SK-N-MC (cell line): ENCODE measurements at regions not wholly inside any gene's neighbourhood (a gene's known extent, or its start where the extent isn't known, plus 50 kb on each side); places are given as distances from the start of the nearest gene placed in this dataset.

Experiments
- EZH2 ChIP-seq: fragments of 200-600 bp; sonication (generic); IDR thresholded peaks from one replicate; pipeline ENCODE4 v1.6.1; 2017; ENCODE audit warnings: antibody characterized with exemption
- POLR2AphosphoS5 ChIP-seq: IDR thresholded peaks from 2 replicates; pipeline ENCODE4 v1.6.1; 2012; ENCODE audit warnings: mild to moderate bottlenecking, low read depth, low read length, borderline replicate concordance

DNA sequence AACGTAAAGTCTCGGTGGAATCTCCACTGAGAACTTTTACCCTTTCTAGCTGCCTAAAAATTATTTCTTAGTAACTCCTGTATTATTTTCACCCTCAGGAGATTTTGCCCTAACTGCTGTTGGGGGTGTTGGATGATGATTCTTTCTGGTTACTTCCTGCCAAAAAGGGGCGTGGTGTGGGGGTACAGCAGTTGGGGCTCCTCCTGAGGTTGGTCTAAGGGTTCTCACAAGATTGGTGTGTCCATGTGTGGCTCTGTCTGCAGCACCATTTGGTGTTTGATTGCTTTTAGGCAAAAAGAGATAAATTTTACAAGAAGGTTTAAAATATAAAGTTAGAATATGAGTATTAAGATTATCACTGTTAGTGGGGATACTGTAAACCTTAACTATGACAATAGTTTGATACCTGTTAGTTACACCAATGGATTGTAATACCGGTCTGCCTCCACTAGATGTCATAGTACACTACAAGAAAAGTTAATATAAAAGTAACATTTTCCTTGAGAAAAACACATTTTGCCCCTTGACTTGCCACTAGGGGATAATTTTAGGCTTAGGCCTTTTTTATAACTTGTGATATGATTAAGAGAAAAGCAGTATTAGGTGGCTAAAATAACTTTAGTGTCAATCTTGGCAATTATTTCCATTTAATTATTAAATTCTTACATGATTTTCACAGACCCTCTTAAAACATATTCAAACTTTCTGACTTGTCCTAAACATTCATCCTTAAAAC is 928.7 kb downstream of the IPMK start:
- TF ChIP-seq EZH2 (no peak), POLR2AphosphoS5 (no peak)
